SKM-1 (cell line): ENCODE measurements at regions not wholly inside any gene's neighbourhood (a gene's known extent, or its start where the extent isn't known, plus 50 kb on each side); places are given as distances from the start of the nearest gene placed in this dataset.
"Not testable (repeated sequence)": the region's sequence is repeated elsewhere in the genome, so short reads cannot be mapped to it uniquely, and the experiment has no call there.

Experiments
- DNase-seq: peaks from one replicate; lab custom pipeline; 2025; ENCODE audit not compliant: unreplicated experiment; lab: John Stamatoyannopoulos, UW

GRCh38 chr10:4181621-4182049 lies 396.6 kb upstream of the KLF6 start:
- no peak for DNase-seq

- no peak for DNase-seq
These were observed 396.1 kb upstream of the KLF6 start for GRCh38 chr10:4181081-4181480.

GRCh38 chr10:4177791-4178190 lies 392.8 kb upstream of the KLF6 start:
- no peak for DNase-seq

- no peak for DNase-seq
These were observed 391.7 kb upstream of the KLF6 start for GRCh38 chr10:4176500-4177281.

- DNase-seq: no peak
These were observed 389.2 kb upstream of the KLF6 start for GRCh38 chr10:4174197-4174596.

- DNase-seq: no peak
These were observed 385.8 kb upstream of the KLF6 start for GRCh38 chr10:4170633-4171314.

- no peak for DNase-seq
These were observed 385.2 kb upstream of the KLF6 start for GRCh38 chr10:4170181-4170580.

GRCh38 chr10:4169448-4169847 lies 384.4 kb upstream of the KLF6 start:
- no peak for DNase-seq

GRCh38 chr10:4167216-4167615 lies 382.2 kb upstream of the KLF6 start:
- no peak for DNase-seq

- no peak for DNase-seq
These were observed 377.7 kb upstream of the KLF6 start for GRCh38 chr10:4162571-4163286.

GRCh38 chr10:4159173-4159572 lies 374.2 kb upstream of the KLF6 start:
- DNase-seq: no peak

- no peak for DNase-seq
These were observed 369.2 kb upstream of the KLF6 start for GRCh38 chr10:4154191-4154715.

- DNase-seq: no peak
These were observed 366.5 kb upstream of the KLF6 start for GRCh38 chr10:4151466-4151865.

GRCh38 chr10:4150676-4151075 lies 365.7 kb upstream of the KLF6 start:
- no peak for DNase-seq

- not testable (repeated sequence) for DNase-seq
These were observed 364.5 kb upstream of the KLF6 start for GRCh38 chr10:4149460-4149859.

GRCh38 chr10:4147245-4147644 lies 362.2 kb upstream of the KLF6 start:
- no peak for DNase-seq

- DNase-seq: no peak
These were observed 359.8 kb upstream of the KLF6 start for GRCh38 chr10:4144817-4145216.

- DNase-seq: no peak
These were observed 356.5 kb upstream of the KLF6 start for GRCh38 chr10:4141471-4141870.

GRCh38 chr10:4138146-4138721 lies 353.2 kb upstream of the KLF6 start:
- no peak for DNase-seq

- no peak for DNase-seq
These were observed 352.3 kb upstream of the KLF6 start for GRCh38 chr10:4137299-4137698.

- no peak for DNase-seq
These were observed 351.1 kb upstream of the KLF6 start for GRCh38 chr10:4136121-4136520.
